Neural progenitor cell (in vitro differentiated cells): ENCODE measurements at regions not wholly inside any gene's neighbourhood (a gene's known extent, or its start where the extent isn't known, plus 50 kb on each side); places are given as distances from the start of the nearest gene placed in this dataset.

Source experiments
- DNase-seq: peaks from one replicate; pipeline ENCODE4 v3.0.0-alpha.2; 2016; ENCODE audit warnings: low spot score
- H2AFZ ChIP-seq: fragments of 200-600 bp; sonication (generic); replicated peaks from 2 replicates; pipeline ENCODE4 v1.6.1; 2016; ENCODE audit warnings: antibody characterized with exemption
- H3F3A ChIP-seq: fragments of 200-600 bp; sonication (generic); 2 replicates; pipeline ENCODE4 v1.6.1; 2016; ENCODE audit warnings: antibody characterized with exemption, low read depth
- H3K27ac ChIP-seq: fragments of 200-600 bp; sonication (generic); 2 replicates; pipeline ENCODE4 v1.5.1; 2016; ENCODE audit warnings: mild to moderate bottlenecking
- H3K27me3 ChIP-seq: fragments of 200-600 bp; sonication (generic); 2 replicates; pipeline ENCODE4 v1.6.1; 2016; ENCODE audit warnings: mild to moderate bottlenecking, moderate library complexity
- H3K36me3 ChIP-seq: fragments of 200-600 bp; sonication (generic); 2 replicates; pipeline ENCODE4 v1.5.1; 2016
- H3K4me1 ChIP-seq: fragments of 200-600 bp; sonication (generic); 2 replicates; pipeline ENCODE4 v1.6.1; 2016; ENCODE audit warnings: mixed run types
- H3K4me2 ChIP-seq: fragments of 200-600 bp; sonication (generic); 2 replicates; pipeline ENCODE4 v1.6.1; 2016
- H3K4me3 ChIP-seq: fragments of 200-600 bp; sonication (generic); 2 replicates; pipeline ENCODE4 v1.5.1; 2016
- H3K79me2 ChIP-seq: fragments of 200-600 bp; sonication (generic); 2 replicates; pipeline ENCODE4 v1.6.1; 2016; ENCODE audit warnings: low read depth
- H3K9ac ChIP-seq: fragments of 200-600 bp; sonication (generic); 2 replicates; pipeline ENCODE4 v1.6.1; 2016
- H3K9me3 ChIP-seq: fragments of 200-600 bp; sonication (generic); 2 replicates; pipeline ENCODE4 v1.5.1; 2016; ENCODE audit warnings: low read depth
- H4K20me1 ChIP-seq: fragments of 200-600 bp; sonication (generic); 2 replicates; pipeline ENCODE4 v1.6.1; 2016; ENCODE audit warnings: low read depth
- H3K27ac Mint-ChIP-seq: 3 replicates; pipeline ENCODE4 v1.8.0; 2021; ENCODE audit warnings: mixed read lengths
- H3K27me3 Mint-ChIP-seq: 2 replicates; pipeline ENCODE4 v1.8.0; 2022; ENCODE audit warnings: low read depth, mild to moderate bottlenecking, inconsistent platforms, moderate library complexity, mixed read lengths; ENCODE audit not compliant: insufficient read depth
- H3K36me3 Mint-ChIP-seq: 3 replicates; pipeline ENCODE4 v1.8.0; 2021; ENCODE audit warnings: mixed read lengths
- H3K4me1 Mint-ChIP-seq: 3 replicates; pipeline ENCODE4 v1.8.0; 2021; ENCODE audit warnings: mixed read lengths
- H3K4me3 Mint-ChIP-seq: 3 replicates; pipeline ENCODE4 v1.8.0; 2021; ENCODE audit warnings: mild to moderate bottlenecking, moderate library complexity, mixed read lengths
- H3K9me3 Mint-ChIP-seq: 3 replicates; pipeline ENCODE4 v1.8.0; 2020; ENCODE audit warnings: mixed read lengths
- EZH2 ChIP-seq: fragments of 200-600 bp; sonication (generic); IDR thresholded peaks from 2 replicates; pipeline ENCODE4 v1.6.1; 2017; ENCODE audit warnings: antibody characterized with exemption, mild to moderate bottlenecking, moderate library complexity
- EZH2phosphoT487 ChIP-seq: fragments of 200-600 bp; sonication (generic); IDR thresholded peaks from 2 replicates; pipeline ENCODE4 v1.6.1; 2017; ENCODE audit warnings: antibody characterized with exemption
- TF ChIP-seq, protein P1 (sequence below): fragments of 200-600 bp; sonication (generic); IDR thresholded peaks from 2 replicates; pipeline ENCODE4 v1.5.1; 2017; ENCODE audit warnings: antibody characterized with exemption, mild to moderate bottlenecking

DNA sequence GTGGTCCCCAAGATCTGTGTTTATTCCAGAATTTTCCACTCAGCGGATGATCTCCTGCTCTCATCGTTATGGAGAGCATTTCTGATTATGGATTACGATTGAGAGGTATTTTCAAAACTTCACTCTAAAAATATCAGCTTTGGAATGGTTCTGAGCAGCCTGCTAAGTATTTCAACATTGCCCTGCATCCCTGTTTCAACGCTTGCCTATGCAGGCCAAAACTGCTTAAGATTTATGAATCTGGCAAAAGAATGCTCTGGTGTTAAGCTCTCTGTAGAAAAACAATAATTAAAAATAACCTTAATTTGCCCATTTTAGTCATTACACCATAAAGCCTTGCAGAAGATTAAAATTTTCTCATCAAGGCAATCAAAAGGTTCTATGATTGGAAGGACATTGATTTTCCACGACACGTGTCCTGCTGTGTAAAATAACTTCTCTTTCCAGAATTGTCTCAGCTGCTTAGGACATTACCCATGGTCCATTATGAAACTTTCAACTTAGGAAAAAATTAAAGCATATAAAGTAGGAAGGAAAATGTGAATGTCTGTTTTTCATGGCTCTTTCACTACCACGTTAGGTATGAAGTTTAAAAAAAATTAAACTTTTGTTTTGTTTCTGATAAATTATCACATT, 229.9 kb downstream of the ACKR3 start:
- H3K79me2 ChIP-seq = no peaks in the 10 kb centered on the region
- no peak for DNase-seq
- peaks cover 6% of the 10 kb centered on the region for H3K4me1 ChIP-seq
- Mint-ChIP-seq H3K9me3 (peaks cover 3% of the 10 kb centered on the region), H3K4me3 (no peak overlapping the region), H3K27me3 (peaks cover 8% of the 10 kb centered on the region), H3K36me3 (no peaks in the 10 kb centered on the region), H3K4me1 (no peaks in the 10 kb centered on the region), H3K27ac (no peak overlapping the region)
- no peaks in the 10 kb centered on the region for H3K9me3 ChIP-seq
- H3K4me2 ChIP-seq = no peak overlapping the region
- no peaks in the 10 kb centered on the region for H3K27me3 ChIP-seq
- no peaks in the 10 kb centered on the region for H4K20me1 ChIP-seq
- H3K9ac ChIP-seq = no peak overlapping the region
- H3K4me3 ChIP-seq = no peak overlapping the region
- H2AFZ ChIP-seq = no peak overlapping the region
- TF ChIP-seq EZH2phosphoT487 (no peak), EZH2 (no peak)
- TF ChIP-seq, protein P1, sequence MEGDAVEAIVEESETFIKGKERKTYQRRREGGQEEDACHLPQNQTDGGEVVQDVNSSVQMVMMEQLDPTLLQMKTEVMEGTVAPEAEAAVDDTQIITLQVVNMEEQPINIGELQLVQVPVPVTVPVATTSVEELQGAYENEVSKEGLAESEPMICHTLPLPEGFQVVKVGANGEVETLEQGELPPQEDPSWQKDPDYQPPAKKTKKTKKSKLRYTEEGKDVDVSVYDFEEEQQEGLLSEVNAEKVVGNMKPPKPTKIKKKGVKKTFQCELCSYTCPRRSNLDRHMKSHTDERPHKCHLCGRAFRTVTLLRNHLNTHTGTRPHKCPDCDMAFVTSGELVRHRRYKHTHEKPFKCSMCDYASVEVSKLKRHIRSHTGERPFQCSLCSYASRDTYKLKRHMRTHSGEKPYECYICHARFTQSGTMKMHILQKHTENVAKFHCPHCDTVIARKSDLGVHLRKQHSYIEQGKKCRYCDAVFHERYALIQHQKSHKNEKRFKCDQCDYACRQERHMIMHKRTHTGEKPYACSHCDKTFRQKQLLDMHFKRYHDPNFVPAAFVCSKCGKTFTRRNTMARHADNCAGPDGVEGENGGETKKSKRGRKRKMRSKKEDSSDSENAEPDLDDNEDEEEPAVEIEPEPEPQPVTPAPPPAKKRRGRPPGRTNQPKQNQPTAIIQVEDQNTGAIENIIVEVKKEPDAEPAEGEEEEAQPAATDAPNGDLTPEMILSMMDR = no peak
- no peak overlapping the region for H3K27ac ChIP-seq
- H3K36me3 ChIP-seq = no peaks in the 10 kb centered on the region
- H3F3A ChIP-seq = no peaks in the 10 kb centered on the region

DNA sequence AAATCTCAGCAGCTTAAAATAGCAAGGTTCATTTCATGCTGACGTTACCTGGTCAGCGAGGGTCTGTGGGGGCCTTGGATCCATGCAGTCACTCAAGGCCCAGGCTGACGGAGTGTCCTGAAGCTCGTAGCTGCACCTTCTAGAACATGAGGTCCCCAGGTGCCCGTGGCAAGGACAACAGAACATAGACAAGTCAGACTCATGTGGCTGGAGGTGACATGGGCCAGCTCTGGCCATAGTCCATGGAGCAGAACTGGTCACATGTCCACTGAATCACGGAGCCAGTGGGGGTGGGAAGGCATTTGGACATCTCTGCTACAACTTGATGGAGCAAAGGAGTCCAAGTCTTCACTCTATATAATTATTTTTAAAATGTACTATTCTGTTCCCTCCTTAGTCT, 233.2 kb downstream of the ACKR3 start:
- no peaks in the 10 kb centered on the region for H3K36me3 ChIP-seq
- no peak overlapping the region for H3K4me2 ChIP-seq
- no peaks in the 10 kb centered on the region for H4K20me1 ChIP-seq
- H3K9ac ChIP-seq = no peak overlapping the region
- Mint-ChIP-seq H3K4me1 (no peaks in the 10 kb centered on the region), H3K27ac (no peak overlapping the region), H3K36me3 (peaks cover 1% of the 10 kb centered on the region), H3K9me3 (peaks cover 14% of the 10 kb centered on the region), H3K4me3 (no peak overlapping the region), H3K27me3 (peaks cover 2% of the 10 kb centered on the region)
- H3F3A ChIP-seq = no peaks in the 10 kb centered on the region
- H2AFZ ChIP-seq = no peak overlapping the region
- H3K27ac ChIP-seq = no peak overlapping the region
- H3K9me3 ChIP-seq = no peaks in the 10 kb centered on the region
- TF ChIP-seq EZH2 (no peak), EZH2phosphoT487 (no peak)
- TF ChIP-seq, protein P1 = no peak
- no peaks in the 10 kb centered on the region for H3K27me3 ChIP-seq
- no peaks in the 10 kb centered on the region for H3K79me2 ChIP-seq
- no peak for DNase-seq
- no peaks in the 10 kb centered on the region for H3K4me1 ChIP-seq
- H3K4me3 ChIP-seq = no peak overlapping the region

DNA sequence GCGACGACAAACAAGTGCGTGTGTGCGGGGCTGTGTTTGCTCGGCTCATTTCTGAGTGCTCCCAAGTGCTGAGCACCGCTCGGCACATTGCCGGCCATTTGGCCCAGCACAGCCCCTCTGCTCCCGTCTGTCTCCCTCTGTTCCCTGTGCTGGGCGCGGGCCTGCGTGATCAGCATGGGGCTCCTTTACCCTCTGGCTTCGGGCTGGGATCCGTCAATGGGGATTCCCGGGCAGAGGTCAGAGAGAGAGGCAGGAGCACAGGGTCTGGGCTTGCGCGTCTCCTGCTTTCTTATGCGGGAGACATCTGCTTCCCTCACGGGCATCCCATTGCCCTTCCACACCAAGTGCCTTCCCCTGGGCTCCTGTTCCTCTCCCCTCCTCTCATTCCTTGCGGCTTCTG, 234.0 kb downstream of the ACKR3 start:
- Histone ChIP-seq H3K4me3 (no peak overlapping the region), H3F3A (no peaks in the 10 kb centered on the region), H3K27me3 (no peaks in the 10 kb centered on the region), H3K36me3 (no peaks in the 10 kb centered on the region), H3K79me2 (no peaks in the 10 kb centered on the region), H2AFZ (peak overlapping the region; percentile 82), H3K4me2 (no peak overlapping the region), H3K9ac (no peak overlapping the region), H3K9me3 (no peaks in the 10 kb centered on the region), H3K27ac (no peak overlapping the region), H3K4me1 (no peaks in the 10 kb centered on the region), H4K20me1 (no peaks in the 10 kb centered on the region)
- TF ChIP-seq, protein P1 = no peak
- TF ChIP-seq EZH2 = no peak
- no peak for TF ChIP-seq EZH2phosphoT487
- peaks cover 19% of the 10 kb centered on the region for H3K9me3 Mint-ChIP-seq
- peaks cover 1% of the 10 kb centered on the region for H3K36me3 Mint-ChIP-seq
- H3K27ac Mint-ChIP-seq = no peak overlapping the region
- H3K27me3 Mint-ChIP-seq = peaks cover 2% of the 10 kb centered on the region
- no peak overlapping the region for H3K4me3 Mint-ChIP-seq
- H3K4me1 Mint-ChIP-seq = no peaks in the 10 kb centered on the region
- no peak for DNase-seq
